PC-3 (cell line): ENCODE measurements at regions not wholly inside any gene's neighbourhood (a gene's known extent, or its start where the extent isn't known, plus 50 kb on each side); places are given as distances from the start of the nearest gene placed in this dataset.

Experiments used
- CTCF ChIP-seq: fragments of 300-600 bp; sonication (generic); conservative IDR thresholded peaks from 2 replicates; pipeline ENCODE4 v1.5.1; 2017; ENCODE audit warnings: antibody characterized with exemption, low read depth, mild to moderate bottlenecking, low read length
- EZH2 ChIP-seq: fragments of 300-600 bp; sonication (generic); IDR thresholded peaks from one replicate; pipeline ENCODE4 v1.6.1; 2017; ENCODE audit warnings: antibody characterized with exemption, mild to moderate bottlenecking, low read length; ENCODE audit not compliant: unreplicated experiment
- EZH2phosphoT487 ChIP-seq: fragments of 300-600 bp; sonication (generic); IDR thresholded peaks from 2 replicates; pipeline ENCODE4 v1.6.1; 2018; ENCODE audit warnings: mild to moderate bottlenecking, antibody characterized with exemption, low read length, borderline replicate concordance

- TF ChIP-seq CTCF (no peak), EZH2 (no peak), EZH2phosphoT487 (no peak)
Observed at GRCh38 chr1:119251751-119252150, 111.3 kb upstream of the WARS2 start.
